Esophagus squamous epithelium (tissue), 4 donors: ENCODE measurements at regions not wholly inside any gene's neighbourhood (a gene's known extent, or its start where the extent isn't known, plus 50 kb on each side); places are given as distances from the start of the nearest gene placed in this dataset.

Experiments
- POLR2A ChIP-seq, 4 donors: fragments of 450-650 bp; IDR thresholded peaks; one replicate each; pipeline ENCODE4 v1.6.1; 2017; ENCODE audit warnings: antibody characterized with exemption in 4 of 4, mild to moderate bottlenecking in 4 of 4, moderate library complexity in 3 of 4
- TF ChIP-seq, protein P1 (sequence below), 6 experiments: fragments of 450-650 bp in 4 of 6; fragments of 200-600 bp in 2 of 6; sonication (generic) in 2 of 6; IDR thresholded peaks; one replicate each; pipeline ENCODE4 v1.5.1; 2016 to 2019; ENCODE audit warnings: antibody characterized with exemption in 6 of 6, mild to moderate bottlenecking in 4 of 6, moderate library complexity in 4 of 6

DNA sequence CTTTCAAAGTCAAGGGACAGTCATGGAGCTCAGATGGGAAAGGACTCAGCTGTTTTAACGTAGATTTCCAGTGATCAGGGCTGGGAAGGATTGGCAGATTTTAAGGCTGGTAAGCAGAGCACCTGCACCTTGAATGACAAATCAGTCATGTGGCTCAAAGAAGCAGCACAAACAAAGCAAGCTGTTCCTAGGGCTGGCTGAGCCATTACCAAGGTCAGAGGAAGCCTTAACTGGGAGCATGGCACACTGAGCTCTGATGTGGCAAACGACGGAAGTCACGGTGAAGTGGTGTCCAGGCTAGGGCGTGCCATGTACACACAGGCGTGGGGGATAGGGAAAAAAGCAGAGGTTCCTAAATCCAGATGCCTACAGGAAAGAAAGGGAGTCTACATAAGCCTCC is 84.6 kb upstream of the PFN2 start:
- TF ChIP-seq, protein P1, sequence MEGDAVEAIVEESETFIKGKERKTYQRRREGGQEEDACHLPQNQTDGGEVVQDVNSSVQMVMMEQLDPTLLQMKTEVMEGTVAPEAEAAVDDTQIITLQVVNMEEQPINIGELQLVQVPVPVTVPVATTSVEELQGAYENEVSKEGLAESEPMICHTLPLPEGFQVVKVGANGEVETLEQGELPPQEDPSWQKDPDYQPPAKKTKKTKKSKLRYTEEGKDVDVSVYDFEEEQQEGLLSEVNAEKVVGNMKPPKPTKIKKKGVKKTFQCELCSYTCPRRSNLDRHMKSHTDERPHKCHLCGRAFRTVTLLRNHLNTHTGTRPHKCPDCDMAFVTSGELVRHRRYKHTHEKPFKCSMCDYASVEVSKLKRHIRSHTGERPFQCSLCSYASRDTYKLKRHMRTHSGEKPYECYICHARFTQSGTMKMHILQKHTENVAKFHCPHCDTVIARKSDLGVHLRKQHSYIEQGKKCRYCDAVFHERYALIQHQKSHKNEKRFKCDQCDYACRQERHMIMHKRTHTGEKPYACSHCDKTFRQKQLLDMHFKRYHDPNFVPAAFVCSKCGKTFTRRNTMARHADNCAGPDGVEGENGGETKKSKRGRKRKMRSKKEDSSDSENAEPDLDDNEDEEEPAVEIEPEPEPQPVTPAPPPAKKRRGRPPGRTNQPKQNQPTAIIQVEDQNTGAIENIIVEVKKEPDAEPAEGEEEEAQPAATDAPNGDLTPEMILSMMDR (IDR thresholded peaks at IDR 0.05), result no peak
- TF ChIP-seq POLR2A (IDR thresholded peaks at IDR 0.05), result no peak
